ENCODE measurements at regions not wholly inside any gene's neighbourhood (a gene's known extent, or its start where the extent isn't known, plus 50 kb on each side); places are given as distances from the start of the nearest gene placed in this dataset.

DNA sequence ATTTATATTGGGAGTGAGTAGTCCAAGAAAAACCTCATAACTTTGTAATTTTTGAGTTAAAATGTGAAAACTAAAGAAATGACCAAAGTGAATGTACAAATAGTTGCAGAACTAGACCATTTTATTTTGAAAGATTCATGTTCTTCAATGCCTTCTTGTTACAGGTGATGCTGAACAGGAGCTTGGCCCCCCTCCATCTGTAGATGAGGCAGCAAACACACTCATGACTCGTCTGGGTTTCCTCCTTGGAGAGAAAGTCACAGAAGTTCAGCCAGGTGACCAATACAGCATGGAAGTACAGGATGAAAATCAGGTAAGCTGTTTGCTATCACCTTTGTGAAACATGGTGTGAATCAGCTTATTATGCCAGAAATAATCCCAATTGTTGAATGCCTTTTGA is 227.8 kb downstream of the TANC2 start:
- TF ChIP-seq EZH2 (IDR thresholded peaks at IDR 0.05; ENCODE audit: low read length, unreplicated experiment) = no peak
- TF ChIP-seq CTCF (conservative IDR thresholded peaks at IDR 0.05; ENCODE audit: low read depth, low read length) = no peak
- TF ChIP-seq EZH2phosphoT487 (IDR thresholded peaks at IDR 0.05; ENCODE audit: borderline replicate concordance, low read length) = no peak

Measured in PC-3 (cell line).